CD14-positive monocyte (primary cell): ENCODE measurements at regions not wholly inside any gene's neighbourhood (a gene's known extent, or its start where the extent isn't known, plus 50 kb on each side); places are given as distances from the start of the nearest gene placed in this dataset.

ENCODE experiments used
- DNase-seq, 3 donors: peaks; one replicate each; pipeline ENCODE4 v3.0.0-alpha.2; 2011 to 2022
- H2AFZ ChIP-seq: 2 replicates; pipeline ENCODE4 v1.6.0; 2012; ENCODE audit warnings: mild to moderate bottlenecking, low read depth, low read length, inconsistent platforms; ENCODE audit not compliant: insufficient read depth, poor library complexity, severe bottlenecking
- H3K27ac ChIP-seq, 2 donors: 1 replicate in 1 of 2; 2 replicates in 1 of 2; pipeline ENCODE4 v1.5.1; 2012 to 2013; ENCODE audit warnings: low read length in 2 of 2, control low read depth in 1 of 2, inconsistent platforms in 1 of 2, low read depth in 1 of 2, mild to moderate bottlenecking in 1 of 2
- H3K27me3 ChIP-seq, 2 donors: one replicate each; pipeline versions ENCODE4 v1.6.0 to v1.6.1; 2011 to 2013; ENCODE audit warnings: low read length in 2 of 2; ENCODE audit not compliant: control insufficient read depth in 2 of 2, insufficient read depth in 2 of 2
- H3K36me3 ChIP-seq, 2 donors: replicated peaks in 1 of 2; 1 replicate in 1 of 2; 2 replicates in 1 of 2; pipeline versions ENCODE4 v1.5.1 to v1.6.1; 2012 to 2013; ENCODE audit warnings: low read length in 2 of 2, control low read depth in 1 of 2, inconsistent platforms in 1 of 2, mild to moderate bottlenecking in 1 of 2; ENCODE audit not compliant: insufficient read depth in 2 of 2, control insufficient read depth in 1 of 2
- H3K4me1 ChIP-seq, 2 donors: 1 replicate in 1 of 2; 2 replicates in 1 of 2; pipeline versions ENCODE4 v1.5.1 to v1.6.1; 2012 to 2013; ENCODE audit warnings: low read length in 2 of 2, control low read depth in 1 of 2, inconsistent platforms in 1 of 2, mild to moderate bottlenecking in 1 of 2, moderate library complexity in 1 of 2; ENCODE audit not compliant: insufficient read depth in 2 of 2, control insufficient read depth in 1 of 2
- H3K4me2 ChIP-seq: replicated peaks from 2 replicates; pipeline ENCODE3; 2012; ENCODE audit warnings: low read length, moderate library complexity, mild to moderate bottlenecking; ENCODE audit not compliant: poor library complexity, severe bottlenecking; ENCODE audit errors: extremely low read depth
- H3K4me3 ChIP-seq, 3 experiments: fragments of 200-600 bp in 1 of 3; sonication (generic) in 1 of 3; replicated peaks in 1 of 3; 1 replicate in 2 of 3; 2 replicates in 1 of 3; pipeline ENCODE4 v1.5.1; 2011 to 2013; ENCODE audit warnings: low read length in 3 of 3, mild to moderate bottlenecking in 3 of 3, control low read depth in 2 of 3, low read depth in 2 of 3, inconsistent platforms in 1 of 3, moderate library complexity in 1 of 3
- H3K79me2 ChIP-seq: 2 replicates; pipeline ENCODE4 v1.6.0; 2012; ENCODE audit warnings: mild to moderate bottlenecking, control low read depth, inconsistent platforms, low read length, moderate library complexity; ENCODE audit not compliant: insufficient read depth
- H3K9ac ChIP-seq: 2 replicates; pipeline ENCODE4 v1.6.0; 2017; ENCODE audit warnings: low read length, mild to moderate bottlenecking; ENCODE audit not compliant: insufficient read depth, poor library complexity, severe bottlenecking
- H3K9me3 ChIP-seq, 2 donors: replicated peaks in 1 of 2; 1 replicate in 1 of 2; 2 replicates in 1 of 2; pipeline versions ENCODE4 v1.5.1 to v1.6.1; 2012 to 2013; ENCODE audit warnings: low read length in 2 of 2, control low read depth in 1 of 2; ENCODE audit not compliant: control insufficient read depth in 1 of 2, insufficient read depth in 1 of 2
- H4K20me1 ChIP-seq: 2 replicates; pipeline ENCODE4 v1.6.0; 2012; ENCODE audit warnings: mild to moderate bottlenecking, low read length, control low read depth, moderate library complexity; ENCODE audit not compliant: insufficient read depth
- H3K27ac Mint-ChIP-seq, 7 donors: one replicate each; pipeline ENCODE4 v1.8.0; 2020; ENCODE audit warnings: mild to moderate bottlenecking in 7 of 7, mixed read lengths in 7 of 7, moderate library complexity in 6 of 7, inconsistent platforms in 2 of 7
- H3K27me3 Mint-ChIP-seq, 3 donors: one replicate each; pipeline ENCODE4 v1.8.0; 2021 to 2022; ENCODE audit warnings: low read depth in 3 of 3, mild to moderate bottlenecking in 3 of 3, mixed read lengths in 3 of 3, moderate library complexity in 3 of 3, inconsistent platforms in 1 of 3
- H3K36me3 Mint-ChIP-seq, 2 donors: one replicate each; pipeline ENCODE4 v1.8.0; 2020; ENCODE audit warnings: mixed read lengths in 2 of 2, inconsistent platforms in 1 of 2, mild to moderate bottlenecking in 1 of 2
- H3K4me1 Mint-ChIP-seq: one replicate; pipeline ENCODE4 v1.8.0; 2020; ENCODE audit warnings: mild to moderate bottlenecking, mixed read lengths
- H3K4me3 Mint-ChIP-seq, 2 donors: one replicate each; pipeline ENCODE4 v1.8.0; 2020; ENCODE audit warnings: mild to moderate bottlenecking in 2 of 2, mixed read lengths in 2 of 2, moderate library complexity in 1 of 2
- H3K9me3 Mint-ChIP-seq, 7 donors: one replicate each; pipeline ENCODE4 v1.8.0; 2020 to 2022; ENCODE audit warnings: mixed read lengths in 7 of 7, mild to moderate bottlenecking in 6 of 7, moderate library complexity in 6 of 7, inconsistent platforms in 2 of 7
- CTCF ChIP-seq: fragments of 200-600 bp; IDR thresholded peaks from one replicate; pipeline ENCODE4 v1.8.0; 2022; ENCODE audit warnings: antibody characterized with exemption, mild to moderate bottlenecking
- WGBS: methylation state at CpG from one replicate; pipeline ENCODE4 v1.1.5; 2013; ENCODE audit warnings: missing lambda C conversion rate; ENCODE audit not compliant: insufficient coverage; 5-methylcytosine and 5-hydroxymethylcytosine counted together
- intact Hi-C, 2 donors: fragments of 100-400 bp; cut with micrococcal nuclease; formaldehyde crosslinking; loops; one replicate each; pipeline versions ENCODE4 v1.15.0 to v1.15.1; 2023

- Histone ChIP-seq H3K27ac (no peak overlapping the region), H3K4me3 (no peak overlapping the region), H3K4me1 (no peaks in the 10 kb centered on the region), H3K9me3 (no peaks in the 10 kb centered on the region), H3K9ac (no peak overlapping the region), H4K20me1 (no peaks in the 10 kb centered on the region), H3K27me3 (no peaks in the 10 kb centered on the region), H3K79me2 (no peaks in the 10 kb centered on the region), H3K36me3 (no peaks in the 10 kb centered on the region), H2AFZ (no peak overlapping the region), H3K4me2 (no peak overlapping the region)
- WGBS: no CpG with 5 or more reads among the region's 2 CpGs
- Mint-ChIP-seq H3K27ac (no peak overlapping the region), H3K4me1 (no peaks in the 10 kb centered on the region), H3K4me3 (no peak overlapping the region), H3K27me3 (peaks cover 0 to 3% (median 0%) of the 10 kb centered on the region in 3 donors), H3K9me3 (peaks cover 0 to 2% (median 0%) of the 10 kb centered on the region in 7 donors), H3K36me3 (no peaks in the 10 kb centered on the region)
- peak in 1 of 3 donors; percentile 30 for DNase-seq
- intact Hi-C loops: no loop called here
- TF ChIP-seq CTCF: peak; percentile 35
Observed at GRCh38 chr13:91185294-91185863, 162.1 kb upstream of the MIR17HG start.

- no peaks in the 10 kb centered on the region for H3K79me2 ChIP-seq
- no peaks in the 10 kb centered on the region for H3K27me3 ChIP-seq
- H3K9ac ChIP-seq: no peak overlapping the region
- Mint-ChIP-seq H3K27me3 (no peaks in the 10 kb centered on the region), H3K9me3 (peaks cover 0 to 2% (median 0%) of the 10 kb centered on the region in 7 donors), H3K36me3 (no peaks in the 10 kb centered on the region), H3K4me1 (no peaks in the 10 kb centered on the region), H3K4me3 (no peak overlapping the region), H3K27ac (no peak overlapping the region)
- DNase-seq: no peak
- no peak overlapping the region for H2AFZ ChIP-seq
- no peak overlapping the region for H3K27ac ChIP-seq
- H3K4me3 ChIP-seq: no peak overlapping the region
- H3K4me1 ChIP-seq: no peaks in the 10 kb centered on the region
- TF ChIP-seq CTCF: no peak
- intact Hi-C loops: no loop called here
- H3K36me3 ChIP-seq: no peaks in the 10 kb centered on the region
- H3K9me3 ChIP-seq: no peaks in the 10 kb centered on the region
- no peak overlapping the region for H3K4me2 ChIP-seq
- no peaks in the 10 kb centered on the region for H4K20me1 ChIP-seq
Observed at GRCh38 chr13:91187522-91187921, 160.0 kb upstream of the MIR17HG start.
